H1 (cell line): ENCODE measurements at regions not wholly inside any gene's neighbourhood (a gene's known extent, or its start where the extent isn't known, plus 50 kb on each side); places are given as distances from the start of the nearest gene placed in this dataset.

Experiments used
- EGR1 ChIP-seq: IDR thresholded peaks from 2 replicates; pipeline ENCODE4 v1.6.1; 2011; ENCODE audit warnings: low read depth, low read length, borderline replicate concordance

- TF ChIP-seq EGR1, result no peak
- TF ChIP-seq, all 59 proteins: peak for 0
These were observed 316.0 kb upstream of the CBLB start (continued) for GRCh38 chr3:106184540-106185457.
